HCT116 (cell line): ENCODE measurements at regions not wholly inside any gene's neighbourhood (a gene's known extent, or its start where the extent isn't known, plus 50 kb on each side); places are given as distances from the start of the nearest gene placed in this dataset.

Source experiments
- ATAC-seq: fragments of 200-7000 bp; cut with Tn5 transposase; 2 replicates; pipeline ENCODE4 v1.9.1; 2020; ENCODE audit warnings: mild to moderate bottlenecking, moderate library complexity
- BruUV-seq: library from RNA; stranded (reverse); fragments of 400-500 nt; replicated peaks from 2 replicates; lab custom pipeline; 2021; lab: Mats Ljungman, UMichigan
- CTCF ChIA-PET: fragments of 300-600 bp; sonication (Branson Sonifier 250); formaldehyde crosslinking; loops from one replicate; lab custom pipeline; 2021; ENCODE audit warnings: antibody characterized with exemption; lab: Charles Lee
- POLR2A ChIA-PET: fragments of 300-600, 350-600 bp; sonication (Branson Sonifier 250); formaldehyde crosslinking; loops from one replicate; lab custom pipeline; 2021; ENCODE audit warnings: antibody characterized with exemption; lab: Charles Lee
- RAD21 ChIA-PET, 2 experiments: fragments of 300-600 bp; sonication (Branson Sonifier 250); formaldehyde crosslinking; loops; one replicate each; lab custom pipeline; 2023; ENCODE audit warnings: low total read pairs in 2 of 2; ENCODE audit not compliant: uncharacterized antibody in 2 of 2, unreplicated experiment in 2 of 2, low non-redundant PET in 1 of 2; lab: Charles Lee
- DNase-seq: peaks from one replicate; pipeline ENCODE4 v3.0.0-alpha.2; 2010; ENCODE audit warnings: low read depth, low spot score
- H2AFZ ChIP-seq: fragments of 200-600 bp; shearing (Covaris generic), sonication (generic); 2 replicates; pipeline ENCODE4 v1.6.1; 2017; ENCODE audit warnings: low read depth, mixed run types, mixed read lengths, antibody characterized with exemption, low read length; ENCODE audit not compliant: poor library complexity, severe bottlenecking
- H3K27ac ChIP-seq: 2 replicates; pipeline ENCODE4 v1.5.1; 2012; ENCODE audit warnings: low read depth, low read length
- H3K27me3 ChIP-seq: fragments of 200-600 bp; sonication (generic); 2 replicates; pipeline ENCODE4 v1.6.1; 2016; ENCODE audit warnings: mixed run types, low read length, mixed read lengths; ENCODE audit not compliant: insufficient read depth
- H3K36me3 ChIP-seq, 2 experiments: fragments of 200-500 bp in 1 of 2; fragments of 200-600 bp in 1 of 2; sonication (Bioruptor generic) in 1 of 2; sonication (generic) in 1 of 2; 2 replicates each; pipeline versions ENCODE4 v1.5.1 to v1.6.1; 2014 to 2016; ENCODE audit warnings: low read length in 2 of 2, inconsistent platforms in 1 of 2, mixed read lengths in 1 of 2, mixed run types in 1 of 2; ENCODE audit not compliant: insufficient read depth in 2 of 2, control insufficient read depth in 1 of 2
- H3K4me1 ChIP-seq, 2 experiments: fragments of 200-600 bp in 1 of 2; sonication (generic) in 1 of 2; 2 replicates each; pipeline versions ENCODE4 v1.5.1 to v1.6.1; 2012 to 2017; ENCODE audit warnings: low read length in 2 of 2, inconsistent platforms in 1 of 2, mild to moderate bottlenecking in 1 of 2, mixed read lengths in 1 of 2, mixed run types in 1 of 2, moderate library complexity in 1 of 2; ENCODE audit not compliant: insufficient read depth in 2 of 2, control insufficient read depth in 1 of 2
- H3K4me2 ChIP-seq: fragments of 200-600 bp; sonication (generic); 2 replicates; pipeline ENCODE4 v1.6.1; 2017; ENCODE audit warnings: mixed run types, low read length, mixed read lengths
- H3K4me3 ChIP-seq, 2 experiments: fragments of 200-600 bp in 1 of 2; sonication (generic) in 1 of 2; replicated peaks in 1 of 2; 2 replicates each; pipeline ENCODE4 v1.5.1; 2011 to 2016; ENCODE audit warnings: low read length in 2 of 2, control low read depth in 1 of 2, low read depth in 1 of 2, mild to moderate bottlenecking in 1 of 2, mixed read lengths in 1 of 2, mixed run types in 1 of 2
- H3K79me2 ChIP-seq: fragments of 200-600 bp; sonication (generic); 2 replicates; pipeline ENCODE4 v1.6.1; 2017; ENCODE audit warnings: mild to moderate bottlenecking, mixed run types, low read length, moderate library complexity, mixed read lengths; ENCODE audit not compliant: insufficient read depth
- H3K9ac ChIP-seq: fragments of 200-600 bp; sonication (generic); 2 replicates; pipeline ENCODE4 v1.6.1; 2016; ENCODE audit warnings: low read length, mixed read lengths
- H3K9me2 ChIP-seq: fragments of 200-600 bp; sonication (generic), shearing (Covaris generic); 2 replicates; pipeline ENCODE4 v1.6.1; 2017; ENCODE audit warnings: mixed run types, mild to moderate bottlenecking, moderate library complexity; ENCODE audit not compliant: insufficient read depth
- H3K9me3 ChIP-seq, 2 experiments: fragments of 200-500 bp in 1 of 2; fragments of 200-600 bp in 1 of 2; sonication (Bioruptor generic) in 1 of 2; sonication (generic) in 1 of 2; 2 replicates each; pipeline ENCODE4 v1.6.1; 2014 to 2017; ENCODE audit warnings: low read length in 2 of 2, mixed read lengths in 2 of 2, inconsistent platforms in 1 of 2, low read depth in 1 of 2, mild to moderate bottlenecking in 1 of 2, mixed run types in 1 of 2, moderate library complexity in 1 of 2; ENCODE audit not compliant: control insufficient read depth in 1 of 2, insufficient read depth in 1 of 2
- H4K20me1 ChIP-seq: fragments of 200-600 bp; sonication (generic), shearing (Covaris generic); 2 replicates; pipeline ENCODE4 v1.6.1; 2017; ENCODE audit warnings: mixed run types, mild to moderate bottlenecking, moderate library complexity; ENCODE audit not compliant: insufficient read depth
- CBX3 ChIP-seq: IDR thresholded peaks from 2 replicates; pipeline ENCODE4 v1.6.1; 2012; ENCODE audit warnings: low read depth
- ELF1 ChIP-seq: IDR thresholded peaks from 2 replicates; pipeline ENCODE4 v1.6.1; 2012; ENCODE audit warnings: low read depth, borderline replicate concordance
- EZH2phosphoT487 ChIP-seq: fragments of 200-600 bp; IDR thresholded peaks from 2 replicates; pipeline ENCODE4 v1.6.1; 2018; ENCODE audit warnings: antibody characterized with exemption, borderline replicate concordance
- FOSL1 ChIP-seq: IDR thresholded peaks from 2 replicates; pipeline ENCODE4 v1.6.1; 2012; ENCODE audit warnings: low read depth
- POLR2A ChIP-seq: IDR thresholded peaks from 2 replicates; pipeline ENCODE4 v1.7.0; 2011; ENCODE audit warnings: borderline replicate concordance; ENCODE audit not compliant: insufficient read depth, insufficient read length; ENCODE audit errors: extremely low read depth
- SP1 ChIP-seq: IDR thresholded peaks from 2 replicates; pipeline ENCODE4 v1.6.1; 2012; ENCODE audit warnings: low read depth
- ZFX ChIP-seq: fragments of 450-650 bp; IDR thresholded peaks from 2 replicates; pipeline ENCODE4 v1.6.1; 2017
- intact Hi-C: fragments of 100-400 bp; cut with micrococcal nuclease; formaldehyde crosslinking; loops from 2 replicates; pipeline ENCODE4 v1.10.0; 2022
- TF ChIP-seq, protein P1 (sequence below): IDR thresholded peaks from 2 replicates; pipeline ENCODE4 v1.6.1; 2011; ENCODE audit warnings: mild to moderate bottlenecking, low read length, moderate library complexity; ENCODE audit not compliant: insufficient replicate concordance; ENCODE audit errors: extremely low read depth
- TF ChIP-seq, protein P2 (sequence below): IDR thresholded peaks from 2 replicates; pipeline ENCODE4 v1.6.1; 2012
- TF ChIP-seq, protein P3 (sequence below), 3 experiments: fragments of 200-600 bp in 1 of 3; sonication (generic) in 1 of 3; IDR thresholded peaks in 2 of 3; conservative IDR thresholded peaks in 1 of 3; 2 replicates each; pipeline ENCODE4 v1.5.1; 2012 to 2017; ENCODE audit warnings: low read depth in 2 of 3, low read length in 2 of 3, antibody characterized with exemption in 1 of 3, borderline replicate concordance in 1 of 3, control low read depth in 1 of 3, mild to moderate bottlenecking in 1 of 3, mixed read lengths in 1 of 3, mixed run types in 1 of 3, moderate library complexity in 1 of 3; ENCODE audit not compliant: insufficient read depth in 1 of 3
- TF ChIP-seq, protein P4 (sequence below): IDR thresholded peaks from 2 replicates; pipeline ENCODE4 v1.6.1; 2012

DNA sequence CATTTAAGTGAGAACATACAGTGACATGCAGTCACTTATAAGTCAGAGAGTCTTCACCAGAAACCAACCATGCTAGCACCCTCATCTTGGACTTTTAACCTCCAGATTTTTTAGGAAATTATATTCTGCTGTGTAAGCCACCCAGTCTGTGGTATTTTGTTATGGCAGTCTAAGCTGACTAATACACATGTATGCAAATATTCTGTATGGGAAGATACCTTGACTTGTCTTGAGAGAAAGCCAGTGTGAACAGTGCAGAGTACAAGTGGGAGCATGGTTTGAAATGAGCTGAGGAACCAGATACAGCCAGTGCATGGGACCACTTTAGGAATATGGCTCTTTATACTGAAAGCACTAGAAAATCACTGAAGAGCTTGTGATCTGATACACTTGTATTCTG is 110.4 kb upstream of the MAP9 start:
- H4K20me1 ChIP-seq = no peaks in the 10 kb centered on the region
- H3K9ac ChIP-seq = no peak overlapping the region
- H3K9me2 ChIP-seq = no peaks in the 10 kb centered on the region
- DNase-seq = no peak
- POLR2A ChIA-PET = no interaction called here
- H3K4me2 ChIP-seq = no peak overlapping the region
- no TSS peak for BruUV-seq
- CTCF ChIA-PET = no interaction called here
- TF ChIP-seq, protein P1, sequence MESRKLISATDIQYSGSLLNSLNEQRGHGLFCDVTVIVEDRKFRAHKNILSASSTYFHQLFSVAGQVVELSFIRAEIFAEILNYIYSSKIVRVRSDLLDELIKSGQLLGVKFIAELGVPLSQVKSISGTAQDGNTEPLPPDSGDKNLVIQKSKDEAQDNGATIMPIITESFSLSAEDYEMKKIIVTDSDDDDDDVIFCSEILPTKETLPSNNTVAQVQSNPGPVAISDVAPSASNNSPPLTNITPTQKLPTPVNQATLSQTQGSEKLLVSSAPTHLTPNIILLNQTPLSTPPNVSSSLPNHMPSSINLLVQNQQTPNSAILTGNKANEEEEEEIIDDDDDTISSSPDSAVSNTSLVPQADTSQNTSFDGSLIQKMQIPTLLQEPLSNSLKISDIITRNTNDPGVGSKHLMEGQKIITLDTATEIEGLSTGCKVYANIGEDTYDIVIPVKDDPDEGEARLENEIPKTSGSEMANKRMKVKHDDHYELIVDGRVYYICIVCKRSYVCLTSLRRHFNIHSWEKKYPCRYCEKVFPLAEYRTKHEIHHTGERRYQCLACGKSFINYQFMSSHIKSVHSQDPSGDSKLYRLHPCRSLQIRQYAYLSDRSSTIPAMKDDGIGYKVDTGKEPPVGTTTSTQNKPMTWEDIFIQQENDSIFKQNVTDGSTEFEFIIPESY = no peak
- TF ChIP-seq EZH2phosphoT487 (no peak), CBX3 (no peak), SP1 (no peak), FOSL1 (no peak), POLR2A (no peak), ELF1 (no peak), ZFX (no peak)
- TF ChIP-seq, protein P2, sequence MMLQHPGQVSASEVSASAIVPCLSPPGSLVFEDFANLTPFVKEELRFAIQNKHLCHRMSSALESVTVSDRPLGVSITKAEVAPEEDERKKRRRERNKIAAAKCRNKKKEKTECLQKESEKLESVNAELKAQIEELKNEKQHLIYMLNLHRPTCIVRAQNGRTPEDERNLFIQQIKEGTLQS = no peak
- TF ChIP-seq, protein P3, sequence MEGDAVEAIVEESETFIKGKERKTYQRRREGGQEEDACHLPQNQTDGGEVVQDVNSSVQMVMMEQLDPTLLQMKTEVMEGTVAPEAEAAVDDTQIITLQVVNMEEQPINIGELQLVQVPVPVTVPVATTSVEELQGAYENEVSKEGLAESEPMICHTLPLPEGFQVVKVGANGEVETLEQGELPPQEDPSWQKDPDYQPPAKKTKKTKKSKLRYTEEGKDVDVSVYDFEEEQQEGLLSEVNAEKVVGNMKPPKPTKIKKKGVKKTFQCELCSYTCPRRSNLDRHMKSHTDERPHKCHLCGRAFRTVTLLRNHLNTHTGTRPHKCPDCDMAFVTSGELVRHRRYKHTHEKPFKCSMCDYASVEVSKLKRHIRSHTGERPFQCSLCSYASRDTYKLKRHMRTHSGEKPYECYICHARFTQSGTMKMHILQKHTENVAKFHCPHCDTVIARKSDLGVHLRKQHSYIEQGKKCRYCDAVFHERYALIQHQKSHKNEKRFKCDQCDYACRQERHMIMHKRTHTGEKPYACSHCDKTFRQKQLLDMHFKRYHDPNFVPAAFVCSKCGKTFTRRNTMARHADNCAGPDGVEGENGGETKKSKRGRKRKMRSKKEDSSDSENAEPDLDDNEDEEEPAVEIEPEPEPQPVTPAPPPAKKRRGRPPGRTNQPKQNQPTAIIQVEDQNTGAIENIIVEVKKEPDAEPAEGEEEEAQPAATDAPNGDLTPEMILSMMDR (IDR thresholded peaks at IDR 0.05 in 2 of 3, conservative IDR thresholded peaks at IDR 0.05 in 1 of 3; ENCODE audit: borderline replicate concordance in 1 of 3, insufficient read depth in 1 of 3, low read depth in 2 of 3, low read length in 2 of 3) = no peak
- TF ChIP-seq, protein P4, sequence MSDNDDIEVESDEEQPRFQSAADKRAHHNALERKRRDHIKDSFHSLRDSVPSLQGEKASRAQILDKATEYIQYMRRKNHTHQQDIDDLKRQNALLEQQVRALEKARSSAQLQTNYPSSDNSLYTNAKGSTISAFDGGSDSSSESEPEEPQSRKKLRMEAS = no peak
- no peaks in the 10 kb centered on the region for H3K4me1 ChIP-seq
- H3K36me3 ChIP-seq = no peaks in the 10 kb centered on the region
- ATAC-seq = no peak
- no peaks in the 10 kb centered on the region for H3K9me3 ChIP-seq
- intact Hi-C loops = no loop called here
- H3K27me3 ChIP-seq = no peaks in the 10 kb centered on the region
- H2AFZ ChIP-seq = no peak overlapping the region
- RAD21 ChIA-PET = no interaction called here
- no peaks in the 10 kb centered on the region for H3K79me2 ChIP-seq
- H3K4me3 ChIP-seq = no peak overlapping the region
- H3K27ac ChIP-seq = no peak overlapping the region
